Ovary (tissue), 7 donors: ENCODE measurements at regions not wholly inside any gene's neighbourhood (a gene's known extent, or its start where the extent isn't known, plus 50 kb on each side); places are given as distances from the start of the nearest gene placed in this dataset.

ENCODE experiments used
- DNase-seq, 5 donors: peaks; one replicate each; pipeline ENCODE4 v3.0.0-alpha.2; 2019 to 2020
- H3K27ac ChIP-seq, 2 donors: fragments of 200-600 bp; one replicate each; pipeline versions ENCODE4 v1.5.1 to v1.8.0; 2019 to 2022
- H3K27me3 ChIP-seq: fragments of 200-600 bp; one replicate; pipeline ENCODE4 v1.8.0; 2022
- H3K36me3 ChIP-seq: fragments of 200-600 bp; sonication (generic); one replicate; pipeline ENCODE4 v1.5.1; 2019
- H3K4me1 ChIP-seq: one replicate; pipeline ENCODE4 v1.8.1; 2013; ENCODE audit warnings: mild to moderate bottlenecking, moderate library complexity; ENCODE audit not compliant: insufficient read depth
- H3K4me3 ChIP-seq: fragments of 200-600 bp; sonication (generic); one replicate; pipeline ENCODE4 v1.5.1; 2017
- H3K9me3 ChIP-seq, 2 donors: fragments of 200-600 bp in 1 of 2; sonication (generic) in 1 of 2; one replicate each; pipeline versions ENCODE4 v1.5.1 to v1.8.1; 2013 to 2019; ENCODE audit warnings: mild to moderate bottlenecking in 1 of 2, moderate library complexity in 1 of 2
- EP300 ChIP-seq: sonication (generic); formaldehyde crosslinking; IDR thresholded peaks from one replicate; pipeline ENCODE4 v1.6.1; 2017; ENCODE audit warnings: antibody characterized with exemption
- POLR2A ChIP-seq: fragments of 450-650 bp; IDR thresholded peaks from one replicate; pipeline ENCODE4 v1.6.1; 2017; ENCODE audit warnings: antibody characterized with exemption, mild to moderate bottlenecking, moderate library complexity
- WGBS, 3 donors: extraction: QIAGEN DNeasy Blood & Tissue Kit in 1 of 3; methylation state at CpG; one replicate each; pipeline versions ENCODE4 v1.1.5 to v1.1.7; 2013 to 2017; 5-methylcytosine and 5-hydroxymethylcytosine counted together
- intact Hi-C, 4 donors: fragments of 100-400 bp; cut with DNase I; formaldehyde crosslinking; loops; one replicate each; pipeline versions ENCODE4 v1.11.0 to v1.15.1; 2022 to 2023
- TF ChIP-seq, protein P1 (sequence below), 3 donors: fragments of 450-650 bp in 2 of 3; fragments of 200-600 bp in 1 of 3; IDR thresholded peaks; one replicate each; pipeline versions ENCODE4 v1.5.1 to v1.8.0; 2016 to 2022; ENCODE audit warnings: antibody characterized with exemption in 3 of 3, mild to moderate bottlenecking in 1 of 3
- donor health status: DM: no; HTN: no; CAD: no; lungs with moderate emphysema.
- donor health status: DM: no; HTN: no; CAD: no.
- donor health status: Bipolar disorder and iron deficiency.
- donor health status: DM: no; HTN: no; CAD: no.
- donor health status: DM: yes; HTN: yes; CAD: no.

DNA sequence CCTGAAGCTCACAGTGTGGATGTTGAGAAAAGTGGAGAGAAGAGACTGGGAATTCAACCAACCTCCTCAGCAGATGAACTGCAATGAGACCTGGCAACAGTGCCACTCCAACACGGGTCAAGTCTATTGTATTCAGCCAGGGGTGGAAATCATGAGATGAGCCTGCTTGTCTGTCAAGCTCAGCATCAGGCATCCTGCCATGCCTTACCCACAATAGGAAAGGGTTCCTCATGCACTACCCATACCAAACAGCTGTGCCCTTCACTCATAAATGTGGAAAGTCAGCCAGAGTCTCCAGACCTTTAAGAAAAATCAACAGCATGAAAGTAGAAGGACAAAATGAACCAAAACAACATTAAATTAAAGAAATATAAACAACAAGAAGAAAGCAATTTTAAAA is 542.1 kb downstream of the EPHB1 start:
- Histone ChIP-seq H3K9me3 (no peaks in the 10 kb centered on the region), H3K27ac (no peak overlapping the region), H3K4me1 (no peaks in the 10 kb centered on the region), H3K27me3 (no peaks in the 10 kb centered on the region), H3K36me3 (no peaks in the 10 kb centered on the region), H3K4me3 (no peak overlapping the region)
- intact Hi-C loops, result no loop called here
- no peak for DNase-seq
- TF ChIP-seq EP300 (no peak), POLR2A (no peak)
- TF ChIP-seq, protein P1, sequence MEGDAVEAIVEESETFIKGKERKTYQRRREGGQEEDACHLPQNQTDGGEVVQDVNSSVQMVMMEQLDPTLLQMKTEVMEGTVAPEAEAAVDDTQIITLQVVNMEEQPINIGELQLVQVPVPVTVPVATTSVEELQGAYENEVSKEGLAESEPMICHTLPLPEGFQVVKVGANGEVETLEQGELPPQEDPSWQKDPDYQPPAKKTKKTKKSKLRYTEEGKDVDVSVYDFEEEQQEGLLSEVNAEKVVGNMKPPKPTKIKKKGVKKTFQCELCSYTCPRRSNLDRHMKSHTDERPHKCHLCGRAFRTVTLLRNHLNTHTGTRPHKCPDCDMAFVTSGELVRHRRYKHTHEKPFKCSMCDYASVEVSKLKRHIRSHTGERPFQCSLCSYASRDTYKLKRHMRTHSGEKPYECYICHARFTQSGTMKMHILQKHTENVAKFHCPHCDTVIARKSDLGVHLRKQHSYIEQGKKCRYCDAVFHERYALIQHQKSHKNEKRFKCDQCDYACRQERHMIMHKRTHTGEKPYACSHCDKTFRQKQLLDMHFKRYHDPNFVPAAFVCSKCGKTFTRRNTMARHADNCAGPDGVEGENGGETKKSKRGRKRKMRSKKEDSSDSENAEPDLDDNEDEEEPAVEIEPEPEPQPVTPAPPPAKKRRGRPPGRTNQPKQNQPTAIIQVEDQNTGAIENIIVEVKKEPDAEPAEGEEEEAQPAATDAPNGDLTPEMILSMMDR (IDR thresholded peaks at IDR 0.05), result no peak
- WGBS, 3 donors, result 32 to 82% (median 64%) methylated on average over 1 of the region's 1 CpG

DNA sequence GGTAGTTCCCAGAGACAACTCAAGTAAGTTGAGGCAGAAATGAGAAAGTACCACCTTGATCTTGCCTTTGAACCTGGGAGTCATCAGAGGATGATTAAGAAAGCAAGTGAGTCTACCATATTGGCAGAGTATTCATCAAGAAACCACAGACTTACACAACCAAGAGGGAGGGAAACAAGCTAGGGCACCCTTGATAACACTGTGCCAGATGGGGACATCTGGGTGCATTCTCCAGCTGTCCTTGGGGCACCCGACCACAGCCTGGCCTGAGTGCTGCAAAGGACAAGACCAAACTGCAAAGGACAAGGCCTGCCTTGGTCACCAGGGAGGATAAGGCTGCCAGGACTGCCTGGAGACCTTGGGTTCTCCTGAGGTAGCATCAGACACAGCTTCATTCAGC is 553.6 kb downstream of the EPHB1 start:
- intact Hi-C loops, result no loop called here
- no peak for DNase-seq
- TF ChIP-seq, protein P1 (IDR thresholded peaks at IDR 0.05), result no peak

DNA sequence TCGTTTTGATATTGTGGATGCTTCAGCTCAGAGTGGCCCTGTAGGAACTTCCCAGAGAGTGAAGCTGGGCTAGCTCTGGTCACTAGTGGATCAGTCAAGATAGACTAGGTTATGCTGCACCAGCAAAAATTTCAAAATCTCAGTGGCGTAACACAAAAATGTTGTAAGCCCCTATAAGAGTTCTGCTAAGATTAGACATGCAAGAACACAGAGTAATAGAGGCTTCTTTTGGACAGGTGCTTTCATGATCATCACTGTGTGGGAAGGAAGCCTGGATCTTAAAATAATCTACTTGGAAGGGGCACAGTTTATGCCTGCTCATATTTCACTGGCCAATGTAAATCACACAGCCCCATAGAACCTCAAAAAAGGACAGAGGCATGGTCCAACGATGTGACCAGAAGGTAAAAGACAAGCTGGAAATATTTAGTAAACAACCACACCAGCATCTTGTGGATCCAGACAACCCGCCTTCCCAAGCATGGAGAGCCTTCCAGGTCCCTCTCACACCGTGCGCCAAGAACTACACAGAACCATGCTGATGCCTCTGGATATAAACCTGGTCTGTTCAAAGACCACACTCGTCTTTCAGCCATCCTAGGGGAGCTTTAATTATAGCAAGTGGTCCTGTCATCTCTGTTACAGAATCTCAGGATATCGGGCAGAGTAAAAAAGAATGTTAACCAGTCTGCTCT is 554.3 kb downstream of the EPHB1 start:
- DNase-seq, result no peak
- H3K27ac ChIP-seq, result no peak overlapping the region
- no peak overlapping the region for H3K4me3 ChIP-seq
- intact Hi-C loops, result no loop called here
- WGBS, 3 donors, result 68 to 77% (median 69%) methylated on average over 8 of the region's 8 CpGs
- TF ChIP-seq, protein P1 (IDR thresholded peaks at IDR 0.05), result no peak
- no peak for TF ChIP-seq POLR2A
- TF ChIP-seq EP300, result no peak
- no peaks in the 10 kb centered on the region for H3K4me1 ChIP-seq
- H3K36me3 ChIP-seq, result no peaks in the 10 kb centered on the region
- no peaks in the 10 kb centered on the region for H3K9me3 ChIP-seq
- no peaks in the 10 kb centered on the region for H3K27me3 ChIP-seq

More for the DNA sequence above, 553.6 kb downstream of the EPHB1 start:
- Histone ChIP-seq H3K27ac (no peak overlapping the region), H3K4me3 (no peak overlapping the region), H3K4me1 (no peaks in the 10 kb centered on the region), H3K9me3 (no peaks in the 10 kb centered on the region), H3K36me3 (no peaks in the 10 kb centered on the region), H3K27me3 (no peaks in the 10 kb centered on the region)
- 47 to 92% (median 50%) methylated on average over 1 of the region's 1 CpG for WGBS, 3 donors

DNA sequence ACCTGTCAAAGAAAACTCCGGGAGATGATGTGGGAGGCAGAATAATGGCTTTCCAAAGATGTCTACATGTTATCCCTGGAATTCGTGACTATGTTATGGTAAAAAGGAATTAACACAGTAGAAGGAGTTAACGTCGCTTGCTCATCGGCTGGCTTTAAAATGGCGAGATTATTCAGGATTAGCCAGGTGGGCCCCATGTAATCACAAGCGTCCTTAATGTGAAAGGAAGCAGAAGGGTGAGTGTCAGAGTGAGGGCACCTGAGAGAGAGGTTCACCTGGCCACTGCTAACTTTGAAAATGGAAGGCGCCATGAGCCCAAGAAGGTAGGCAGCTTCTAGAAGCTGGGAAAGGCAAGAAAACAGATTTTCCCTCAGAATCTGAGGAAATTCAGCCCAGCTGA is 557.2 kb downstream of the EPHB1 start:
- Histone ChIP-seq H3K36me3 (no peaks in the 10 kb centered on the region), H3K27me3 (no peaks in the 10 kb centered on the region), H3K4me3 (no peak overlapping the region), H3K9me3 (no peaks in the 10 kb centered on the region), H3K27ac (no peak overlapping the region), H3K4me1 (no peaks in the 10 kb centered on the region)
- no peak for DNase-seq
- 59 to 66% (median 66%) methylated on average over 8 of the region's 8 CpGs for WGBS, 3 donors
- intact Hi-C loops, result no loop called here
- TF ChIP-seq, protein P1 (IDR thresholded peaks at IDR 0.05), result no peak
- TF ChIP-seq POLR2A (no peak), EP300 (no peak)
